Nephron (organoid): ENCODE measurements at regions not wholly inside any gene's neighbourhood (a gene's known extent, or its start where the extent isn't known, plus 50 kb on each side); places are given as distances from the start of the nearest gene placed in this dataset.

Source experiments
- H3K27ac Mint-ChIP-seq, 3 experiments: 2 replicates each; pipeline ENCODE4 v1.8.0; 2020; ENCODE audit warnings: mixed read lengths in 3 of 3, mild to moderate bottlenecking in 2 of 3, moderate library complexity in 1 of 3
- H3K27me3 Mint-ChIP-seq: 2 replicates; pipeline ENCODE4 v1.8.0; 2021; ENCODE audit warnings: low read depth, mild to moderate bottlenecking, moderate library complexity, mixed read lengths
- H3K36me3 Mint-ChIP-seq: 2 replicates; pipeline ENCODE4 v1.8.0; 2020; ENCODE audit warnings: low read depth, mixed read lengths
- H3K4me1 Mint-ChIP-seq: 2 replicates; pipeline ENCODE4 v1.8.0; 2020; ENCODE audit warnings: mixed read lengths
- H3K4me3 Mint-ChIP-seq, 3 experiments: 2 replicates each; pipeline ENCODE4 v1.8.0; 2020; ENCODE audit warnings: mild to moderate bottlenecking in 3 of 3, mixed read lengths in 3 of 3, moderate library complexity in 2 of 3
- H3K9me3 Mint-ChIP-seq: 2 replicates; pipeline ENCODE4 v1.8.0; 2020; ENCODE audit warnings: mixed read lengths
- CTCF ChIP-seq, 3 experiments: fragments of 200-600 bp; sonication (generic); IDR thresholded peaks; one replicate each; pipeline ENCODE4 v1.5.0; 2021; ENCODE audit warnings: antibody characterized with exemption in 3 of 3; ENCODE audit not compliant: unreplicated experiment in 3 of 3

- no peak overlapping the region for H3K4me3 Mint-ChIP-seq
- peaks cover 16% of the 10 kb centered on the region for H3K4me1 Mint-ChIP-seq
- peaks cover 5% of the 10 kb centered on the region for H3K36me3 Mint-ChIP-seq
- H3K27ac Mint-ChIP-seq, result peak overlapping the region in 1 of 3 experiments; percentile 71
- no peak for TF ChIP-seq CTCF (IDR thresholded peaks at IDR 0.05; ENCODE audit: unreplicated experiment in 3 of 3)
- H3K9me3 Mint-ChIP-seq, result peaks cover 5% of the 10 kb centered on the region
- peaks cover 13% of the 10 kb centered on the region for H3K27me3 Mint-ChIP-seq
Measured at GRCh38 chr10:69721690-69722310, 79.9 kb upstream of the COL13A1 start.

GRCh38 chr10:69723653-69724052, 78.1 kb upstream of the COL13A1 start:
- H3K9me3 Mint-ChIP-seq, result peaks cover 5% of the 10 kb centered on the region
- no peak for TF ChIP-seq CTCF (IDR thresholded peaks at IDR 0.05; ENCODE audit: unreplicated experiment in 3 of 3)
- H3K36me3 Mint-ChIP-seq, result peaks cover 5% of the 10 kb centered on the region
- H3K4me3 Mint-ChIP-seq, result no peak overlapping the region
- H3K27ac Mint-ChIP-seq, result no peak overlapping the region
- H3K27me3 Mint-ChIP-seq, result peaks cover 13% of the 10 kb centered on the region
- peaks cover 25% of the 10 kb centered on the region for H3K4me1 Mint-ChIP-seq

GRCh38 chr10:69726850-69727249, 74.9 kb upstream of the COL13A1 start:
- no peak for TF ChIP-seq CTCF (IDR thresholded peaks at IDR 0.05; ENCODE audit: unreplicated experiment in 3 of 3)
- Mint-ChIP-seq H3K4me1 (peaks cover 43% of the 10 kb centered on the region), H3K27me3 (peaks cover 10% of the 10 kb centered on the region), H3K4me3 (no peak overlapping the region), H3K9me3 (no peaks in the 10 kb centered on the region), H3K27ac (no peak overlapping the region), H3K36me3 (no peaks in the 10 kb centered on the region)

DNA sequence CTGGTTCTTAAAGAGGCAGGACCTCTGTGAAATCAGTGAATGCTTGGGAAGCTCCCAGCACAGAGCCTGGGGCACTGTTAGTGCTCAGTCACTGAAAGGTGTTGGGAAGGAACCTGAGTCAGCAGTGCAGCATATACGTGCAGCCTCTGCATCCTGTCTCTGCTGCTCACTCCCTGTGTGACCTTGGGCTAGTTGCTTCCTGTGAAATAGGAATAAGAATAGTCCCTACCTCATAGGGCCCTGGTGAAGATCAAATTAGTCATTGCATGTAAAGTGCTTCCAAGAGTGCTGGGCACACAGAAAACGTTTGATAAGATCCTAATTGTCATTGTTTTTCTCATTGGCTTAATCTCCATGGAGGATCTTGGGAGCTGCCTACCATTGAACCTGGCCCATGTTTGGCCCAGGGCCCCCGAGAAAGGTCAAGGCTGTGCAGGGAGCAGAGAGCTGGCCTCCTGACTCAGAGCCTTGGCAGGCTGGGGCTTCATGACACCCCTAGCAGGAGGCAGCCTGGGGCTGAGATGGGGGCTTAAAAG, 73.3 kb upstream of the COL13A1 start:
- no peak for TF ChIP-seq CTCF (IDR thresholded peaks at IDR 0.05; ENCODE audit: unreplicated experiment in 3 of 3)
- Mint-ChIP-seq H3K4me3 (peak overlapping the region in 1 of 3 experiments; percentile 32), H3K9me3 (no peaks in the 10 kb centered on the region), H3K27me3 (peaks cover 10% of the 10 kb centered on the region), H3K4me1 (peaks cover 40% of the 10 kb centered on the region), H3K36me3 (no peaks in the 10 kb centered on the region), H3K27ac (peak overlapping the region; percentile 22 to 90 (median 74))

GRCh38 chr10:69729326-69730048, 72.2 kb upstream of the COL13A1 start:
- peaks cover 40% of the 10 kb centered on the region for H3K4me1 Mint-ChIP-seq

More at GRCh38 chr10:69729326-69730048, 72.2 kb upstream of the COL13A1 start:
- H3K4me3 Mint-ChIP-seq, result no peak overlapping the region
- TF ChIP-seq CTCF (IDR thresholded peaks at IDR 0.05; ENCODE audit: unreplicated experiment in 3 of 3), result no peak
- peak overlapping the region; percentile 33 to 83 (median 83) for H3K27ac Mint-ChIP-seq
- H3K9me3 Mint-ChIP-seq, result no peaks in the 10 kb centered on the region
- peaks cover 3% of the 10 kb centered on the region for H3K27me3 Mint-ChIP-seq
- H3K36me3 Mint-ChIP-seq, result no peaks in the 10 kb centered on the region
